OCI-LY1 (cell line): ENCODE measurements at regions not wholly inside any gene's neighbourhood (a gene's known extent, or its start where the extent isn't known, plus 50 kb on each side); places are given as distances from the start of the nearest gene placed in this dataset.

Experiments
- EZH2 ChIP-seq: fragments of 200-600 bp; sonication (generic), shearing (Covaris generic); IDR thresholded peaks from 2 replicates; pipeline ENCODE4 v1.8.0; 2017; ENCODE audit warnings: borderline replicate concordance, mixed run types, mild to moderate bottlenecking, antibody characterized with exemption, low read length, moderate library complexity, mixed read lengths
- TF ChIP-seq, protein P1 (sequence below): fragments of 200-600 bp; sonication (generic), shearing (Covaris generic); IDR thresholded peaks from 2 replicates; pipeline ENCODE4 v1.5.1; 2017; ENCODE audit warnings: mild to moderate bottlenecking, antibody characterized with exemption, low read length, moderate library complexity, mixed read lengths

DNA sequence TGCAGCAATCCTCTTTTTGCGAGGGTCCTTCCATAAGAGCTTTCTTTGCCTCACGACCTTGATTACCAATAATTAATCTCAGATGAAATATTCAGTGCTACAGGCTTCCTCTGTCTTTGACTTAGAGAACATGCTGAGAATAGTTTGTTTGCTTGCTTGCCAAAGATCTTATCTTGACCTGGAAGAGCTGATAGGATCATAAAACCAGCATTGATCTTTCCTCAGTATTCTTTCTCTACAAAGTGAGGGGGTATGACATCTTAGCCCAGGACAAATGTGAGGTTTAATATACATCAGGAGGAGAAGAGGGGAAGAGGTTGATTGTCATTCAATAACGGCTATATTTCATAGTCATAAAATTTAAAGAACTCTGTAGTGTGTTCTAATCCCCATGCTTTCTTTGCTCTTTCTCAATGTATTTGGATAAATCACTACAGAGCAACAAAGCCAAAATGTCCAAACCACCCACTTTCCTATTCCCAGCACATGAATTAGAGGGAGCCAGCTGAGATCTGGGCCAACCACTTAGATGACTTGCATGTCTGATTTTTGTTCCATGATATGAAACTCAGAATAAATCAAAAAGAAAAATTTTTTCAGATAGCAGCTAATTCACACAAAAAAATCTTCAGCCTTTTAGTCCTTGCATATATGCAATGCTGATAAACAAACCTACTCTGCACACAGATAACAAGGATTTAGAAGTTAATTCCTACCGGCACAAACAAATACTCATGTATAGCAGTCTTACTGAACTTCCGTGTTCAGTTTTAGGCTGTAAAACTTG lies 50.5 kb upstream of the IPO9 start:
- TF ChIP-seq EZH2: no peak
- TF ChIP-seq, protein P1, sequence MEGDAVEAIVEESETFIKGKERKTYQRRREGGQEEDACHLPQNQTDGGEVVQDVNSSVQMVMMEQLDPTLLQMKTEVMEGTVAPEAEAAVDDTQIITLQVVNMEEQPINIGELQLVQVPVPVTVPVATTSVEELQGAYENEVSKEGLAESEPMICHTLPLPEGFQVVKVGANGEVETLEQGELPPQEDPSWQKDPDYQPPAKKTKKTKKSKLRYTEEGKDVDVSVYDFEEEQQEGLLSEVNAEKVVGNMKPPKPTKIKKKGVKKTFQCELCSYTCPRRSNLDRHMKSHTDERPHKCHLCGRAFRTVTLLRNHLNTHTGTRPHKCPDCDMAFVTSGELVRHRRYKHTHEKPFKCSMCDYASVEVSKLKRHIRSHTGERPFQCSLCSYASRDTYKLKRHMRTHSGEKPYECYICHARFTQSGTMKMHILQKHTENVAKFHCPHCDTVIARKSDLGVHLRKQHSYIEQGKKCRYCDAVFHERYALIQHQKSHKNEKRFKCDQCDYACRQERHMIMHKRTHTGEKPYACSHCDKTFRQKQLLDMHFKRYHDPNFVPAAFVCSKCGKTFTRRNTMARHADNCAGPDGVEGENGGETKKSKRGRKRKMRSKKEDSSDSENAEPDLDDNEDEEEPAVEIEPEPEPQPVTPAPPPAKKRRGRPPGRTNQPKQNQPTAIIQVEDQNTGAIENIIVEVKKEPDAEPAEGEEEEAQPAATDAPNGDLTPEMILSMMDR: no peak
